H9 (cell line): ENCODE measurements at regions not wholly inside any gene's neighbourhood (a gene's known extent, or its start where the extent isn't known, plus 50 kb on each side); places are given as distances from the start of the nearest gene placed in this dataset.

Source experiments
- DNase-seq: peaks from one replicate; pipeline ENCODE4 v3.0.0-alpha.2; 2017
- H2AFZ ChIP-seq: one replicate; pipeline ENCODE4 v1.6.1; 2013; ENCODE audit warnings: mild to moderate bottlenecking, low read length, control low read depth, moderate library complexity
- H2AK5ac ChIP-seq: 2 replicates; pipeline ENCODE4 v1.6.1; 2013; ENCODE audit warnings: low read length, control low read depth, mixed read lengths; ENCODE audit not compliant: insufficient read length
- H2BK120ac ChIP-seq: one replicate; pipeline ENCODE4 v1.6.1; 2013; ENCODE audit warnings: low read depth, mild to moderate bottlenecking, low read length, control low read depth, inconsistent platforms; ENCODE audit not compliant: poor library complexity, severe bottlenecking
- H2BK12ac ChIP-seq: 2 replicates; pipeline ENCODE4 v1.6.1; 2013; ENCODE audit warnings: low read length, control low read depth, mixed read lengths, low read depth; ENCODE audit not compliant: insufficient read length
- H2BK15ac ChIP-seq: 2 replicates; pipeline ENCODE4 v1.6.1; 2013; ENCODE audit warnings: low read depth, low read length, control low read depth
- H2BK20ac ChIP-seq: one replicate; pipeline ENCODE4 v1.6.1; 2013; ENCODE audit warnings: low read depth, mild to moderate bottlenecking, low read length, control low read depth, inconsistent platforms; ENCODE audit not compliant: poor library complexity, severe bottlenecking
- H2BK5ac ChIP-seq: 2 replicates; pipeline ENCODE4 v1.6.1; 2013; ENCODE audit warnings: low read length, control low read depth, mixed read lengths; ENCODE audit not compliant: insufficient read length
- H3K14ac ChIP-seq: 2 replicates; pipeline ENCODE4 v1.6.1; 2013; ENCODE audit warnings: low read length, control low read depth; ENCODE audit not compliant: insufficient read depth
- H3K18ac ChIP-seq: 2 replicates; pipeline ENCODE4 v1.6.1; 2013; ENCODE audit warnings: low read depth, mild to moderate bottlenecking, mixed read lengths, low read length, control low read depth; ENCODE audit not compliant: insufficient read length
- H3K23ac ChIP-seq: 2 replicates; pipeline ENCODE4 v1.6.1; 2013; ENCODE audit warnings: low read length, control low read depth, mixed read lengths, low read depth; ENCODE audit not compliant: insufficient read length
- H3K23me2 ChIP-seq: 2 replicates; pipeline ENCODE4 v1.6.1; 2013; ENCODE audit warnings: low read depth, mild to moderate bottlenecking, mixed read lengths, low read length, control low read depth; ENCODE audit not compliant: insufficient read length, poor library complexity, severe bottlenecking
- H3K27ac ChIP-seq: 2 replicates; pipeline ENCODE4 v1.5.1; 2013; ENCODE audit warnings: low read length, control low read depth, mixed read lengths, low read depth; ENCODE audit not compliant: insufficient read length
- H3K27me3 ChIP-seq: 2 replicates; pipeline ENCODE4 v1.6.1; 2013; ENCODE audit warnings: low read length, control low read depth, inconsistent platforms; ENCODE audit not compliant: insufficient read depth
- H3K4ac ChIP-seq: 2 replicates; pipeline ENCODE4 v1.6.1; 2013; ENCODE audit warnings: low read depth, mild to moderate bottlenecking, control low read depth, inconsistent platforms, low read length, moderate library complexity
- H3K4me1 ChIP-seq: 2 replicates; pipeline ENCODE4 v1.6.1; 2013; ENCODE audit warnings: low read length, control low read depth, inconsistent platforms; ENCODE audit not compliant: insufficient read depth
- H3K4me2 ChIP-seq: 2 replicates; pipeline ENCODE4 v1.6.1; 2013; ENCODE audit warnings: low read length, control low read depth, mixed read lengths; ENCODE audit not compliant: insufficient read length, insufficient read depth
- H3K56ac ChIP-seq: 2 replicates; pipeline ENCODE4 v1.6.1; 2013; ENCODE audit warnings: low read depth, mild to moderate bottlenecking, mixed read lengths, low read length, control low read depth; ENCODE audit not compliant: insufficient read length
- H3K79me1 ChIP-seq: 2 replicates; pipeline ENCODE4 v1.6.1; 2013; ENCODE audit warnings: low read depth, mild to moderate bottlenecking, moderate library complexity, low read length, control low read depth, inconsistent platforms; ENCODE audit not compliant: insufficient read depth, poor library complexity, severe bottlenecking
- H3K79me2 ChIP-seq: 2 replicates; pipeline ENCODE4 v1.6.1; 2013; ENCODE audit warnings: low read length, control low read depth, inconsistent platforms; ENCODE audit not compliant: insufficient read depth
- H3K9ac ChIP-seq: 2 replicates; pipeline ENCODE4 v1.6.1; 2013; ENCODE audit warnings: low read length, control low read depth, mixed read lengths; ENCODE audit not compliant: insufficient read length; ENCODE audit errors: extremely low read depth
- H3K9me3 ChIP-seq: one replicate; pipeline ENCODE4 v1.6.1; 2013; ENCODE audit warnings: low read depth, low read length, inconsistent platforms; ENCODE audit not compliant: control insufficient read depth
- H3T11ph ChIP-seq: one replicate; pipeline ENCODE4 v1.6.1; 2013; ENCODE audit warnings: mild to moderate bottlenecking, low read length, control low read depth, inconsistent platforms
- H4K20me1 ChIP-seq: one replicate; pipeline ENCODE4 v1.6.1; 2013; ENCODE audit not compliant: control insufficient read depth, insufficient read length, insufficient read depth
- H4K5ac ChIP-seq: 2 replicates; pipeline ENCODE4 v1.6.1; 2013; ENCODE audit warnings: low read depth, mild to moderate bottlenecking, mixed read lengths, low read length, control low read depth; ENCODE audit not compliant: insufficient read length
- H4K8ac ChIP-seq: replicated peaks from 2 replicates; pipeline ENCODE4 v1.6.1; 2013; ENCODE audit warnings: low read length, control low read depth, mixed read lengths, low read depth; ENCODE audit not compliant: insufficient read length
- H4K91ac ChIP-seq: 2 replicates; pipeline ENCODE4 v1.6.1; 2013; ENCODE audit warnings: low read depth, mild to moderate bottlenecking, moderate library complexity, mixed read lengths, low read length, control low read depth; ENCODE audit not compliant: insufficient read length
- H3K27ac Mint-ChIP-seq, 3 experiments: 2 replicates in 2 of 3; 3 replicates in 1 of 3; pipeline ENCODE4 v1.8.0; 2020 to 2021; ENCODE audit warnings: mixed read lengths in 3 of 3, mild to moderate bottlenecking in 1 of 3, moderate library complexity in 1 of 3
- H3K27me3 Mint-ChIP-seq: 2 replicates; pipeline ENCODE4 v1.8.0; 2021; ENCODE audit warnings: low read depth, mild to moderate bottlenecking, moderate library complexity, mixed read lengths
- H3K36me3 Mint-ChIP-seq, 3 experiments: 2 replicates in 2 of 3; 3 replicates in 1 of 3; pipeline ENCODE4 v1.8.0; 2020 to 2021; ENCODE audit warnings: low read depth in 3 of 3, mixed read lengths in 3 of 3; ENCODE audit not compliant: insufficient read depth in 1 of 3
- H3K4me1 Mint-ChIP-seq, 2 experiments: 2 replicates each; pipeline ENCODE4 v1.8.0; 2020; ENCODE audit warnings: mixed read lengths in 2 of 2
- H3K4me3 Mint-ChIP-seq, 2 experiments: 2 replicates in 1 of 2; 3 replicates in 1 of 2; pipeline ENCODE4 v1.8.0; 2020 to 2021; ENCODE audit warnings: mild to moderate bottlenecking in 2 of 2, mixed read lengths in 2 of 2, moderate library complexity in 1 of 2
- H3K9me3 Mint-ChIP-seq, 2 experiments: 2 replicates in 1 of 2; 3 replicates in 1 of 2; pipeline ENCODE4 v1.8.0; 2020; ENCODE audit warnings: mild to moderate bottlenecking in 2 of 2, mixed read lengths in 2 of 2, moderate library complexity in 1 of 2
- WGBS: extraction: QIAGEN DNeasy Blood & Tissue Kit; methylation state at CpG from one replicate; pipeline ENCODE4 v1.1.7; 2013; ENCODE audit warnings: missing lambda C conversion rate, low lambda C conversion rate, mixed read lengths; ENCODE audit not compliant: insufficient read length; ENCODE audit errors: extremely low coverage; 5-methylcytosine and 5-hydroxymethylcytosine counted together
- TF ChIP-seq, protein P1 (sequence below): fragments of 200-600 bp; sonication (generic); conservative IDR thresholded peaks from 3 replicates; pipeline ENCODE4 v1.8.0; 2021; ENCODE audit warnings: antibody characterized with exemption, mild to moderate bottlenecking

DNA sequence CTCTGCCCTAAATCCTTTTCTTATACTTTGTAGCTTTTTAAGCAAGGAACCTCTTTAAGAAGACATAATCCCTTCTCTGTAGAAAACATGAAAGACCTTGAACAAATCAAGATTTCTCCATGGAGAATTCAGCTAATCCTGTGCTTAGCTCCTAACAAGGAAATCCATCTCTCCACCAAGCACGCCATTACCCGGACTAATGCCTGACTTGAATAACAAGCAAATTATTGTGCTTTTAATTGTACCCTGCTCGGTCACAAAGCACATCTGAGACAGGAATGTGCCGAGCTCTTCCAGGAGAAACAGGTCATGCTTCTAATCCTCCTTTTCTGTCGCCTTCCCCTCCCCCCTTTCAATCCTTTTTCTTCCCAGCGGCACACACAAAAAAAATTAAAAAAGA is 141.3 kb downstream of the PSAT1 start:
- no peak overlapping the region for H2BK12ac ChIP-seq
- H2BK5ac ChIP-seq, result no peak overlapping the region
- no peak overlapping the region for H3K9ac ChIP-seq
- Mint-ChIP-seq H3K36me3 (peaks cover 6 to 15% (median 7%) of the 10 kb centered on the region in 3 experiments), H3K27me3 (no peaks in the 10 kb centered on the region), H3K4me3 (peak overlapping the region; percentile 8 to 14; a peak in 3 of 5 replicates), H3K4me1 (peaks cover 50 to 57% of the 10 kb centered on the region in 2 experiments), H3K27ac (peak overlapping the region; percentile 65 to 97 (median 68)), H3K9me3 (peaks cover 4 to 13% of the 10 kb centered on the region in 2 experiments)
- no peak for DNase-seq
- no peak overlapping the region for H2BK120ac ChIP-seq
- H2BK20ac ChIP-seq, result no peak overlapping the region
- no peak overlapping the region for H3K14ac ChIP-seq
- H3K18ac ChIP-seq, result no peak overlapping the region
- H3K27me3 ChIP-seq, result no peaks in the 10 kb centered on the region; the same call in 1 of the 2 replicates
- H2AK5ac ChIP-seq, result no peak overlapping the region
- H3K23me2 ChIP-seq, result no peaks in the 10 kb centered on the region
- no peak overlapping the region for H3K23ac ChIP-seq
- H3K79me2 ChIP-seq, result no peaks in the 10 kb centered on the region
- no peak overlapping the region for H3T11ph ChIP-seq
- no peaks in the 10 kb centered on the region for H3K79me1 ChIP-seq
- no peak overlapping the region for H4K5ac ChIP-seq
- WGBS, result no CpG with 5 or more reads among the region's 6 CpGs
- H2BK15ac ChIP-seq, result no peak overlapping the region
- H3K4ac ChIP-seq, result no peak overlapping the region
- H2AFZ ChIP-seq, result no peak overlapping the region
- peaks cover 2% of the 10 kb centered on the region; the same call in 1 of the 2 replicates for H3K4me1 ChIP-seq
- no peak overlapping the region for H3K4me2 ChIP-seq
- no peaks in the 10 kb centered on the region for H4K20me1 ChIP-seq
- H4K8ac ChIP-seq, result no peak overlapping the region
- no peaks in the 10 kb centered on the region for H3K9me3 ChIP-seq
- no peak overlapping the region for H3K56ac ChIP-seq
- no peak overlapping the region for H3K27ac ChIP-seq
- H4K91ac ChIP-seq, result no peak overlapping the region
- TF ChIP-seq, protein P1, sequence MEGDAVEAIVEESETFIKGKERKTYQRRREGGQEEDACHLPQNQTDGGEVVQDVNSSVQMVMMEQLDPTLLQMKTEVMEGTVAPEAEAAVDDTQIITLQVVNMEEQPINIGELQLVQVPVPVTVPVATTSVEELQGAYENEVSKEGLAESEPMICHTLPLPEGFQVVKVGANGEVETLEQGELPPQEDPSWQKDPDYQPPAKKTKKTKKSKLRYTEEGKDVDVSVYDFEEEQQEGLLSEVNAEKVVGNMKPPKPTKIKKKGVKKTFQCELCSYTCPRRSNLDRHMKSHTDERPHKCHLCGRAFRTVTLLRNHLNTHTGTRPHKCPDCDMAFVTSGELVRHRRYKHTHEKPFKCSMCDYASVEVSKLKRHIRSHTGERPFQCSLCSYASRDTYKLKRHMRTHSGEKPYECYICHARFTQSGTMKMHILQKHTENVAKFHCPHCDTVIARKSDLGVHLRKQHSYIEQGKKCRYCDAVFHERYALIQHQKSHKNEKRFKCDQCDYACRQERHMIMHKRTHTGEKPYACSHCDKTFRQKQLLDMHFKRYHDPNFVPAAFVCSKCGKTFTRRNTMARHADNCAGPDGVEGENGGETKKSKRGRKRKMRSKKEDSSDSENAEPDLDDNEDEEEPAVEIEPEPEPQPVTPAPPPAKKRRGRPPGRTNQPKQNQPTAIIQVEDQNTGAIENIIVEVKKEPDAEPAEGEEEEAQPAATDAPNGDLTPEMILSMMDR, result no peak
